B cell (primary cell): ENCODE measurements at regions not wholly inside any gene's neighbourhood (a gene's known extent, or its start where the extent isn't known, plus 50 kb on each side); places are given as distances from the start of the nearest gene placed in this dataset.

Experiments
- ATAC-seq: fragments of 200-7000 bp; cut with Tn5 transposase; one replicate; pipeline ENCODE4 v1.10.0; 2021; ENCODE audit warnings: low read depth, mild to moderate bottlenecking, moderate number of reproducible peaks, moderate library complexity
- CTCF ChIA-PET: fragments of 350-600 bp; sonication (Branson Sonifier 250); formaldehyde crosslinking; loops from one replicate; lab custom pipeline; 2021; ENCODE audit warnings: antibody characterized with exemption, inconsistent platforms; lab: Charles Lee
- POLR2A ChIA-PET: fragments of 350-600 bp; sonication (Branson Sonifier 250); formaldehyde crosslinking; loops from one replicate; lab custom pipeline; 2021; ENCODE audit warnings: antibody characterized with exemption; lab: Charles Lee
- DNase-seq: peaks from one replicate; pipeline ENCODE4 v3.0.0; 2013
- H2AFZ ChIP-seq: 2 replicates; pipeline ENCODE4 v1.6.1; 2012; ENCODE audit warnings: mild to moderate bottlenecking, low read depth, low read length; ENCODE audit not compliant: insufficient read depth, poor library complexity, severe bottlenecking
- H3K27ac ChIP-seq, 2 donors: 1 replicate in 1 of 2; 2 replicates in 1 of 2; pipeline ENCODE4 v1.5.1; 2012 to 2013; ENCODE audit warnings: low read length in 2 of 2, mild to moderate bottlenecking in 2 of 2, moderate library complexity in 1 of 2
- H3K27me3 ChIP-seq, 4 experiments: fragments of 200-600 bp in 1 of 4; sonication (generic) in 1 of 4; replicated peaks in 1 of 4; 1 replicate in 2 of 4; 2 replicates in 2 of 4; pipeline versions ENCODE4 v1.6.1 to v1.7.0; 2013 to 2016; ENCODE audit warnings: low read length in 3 of 4, mild to moderate bottlenecking in 2 of 4, mixed read lengths in 1 of 4, moderate library complexity in 1 of 4; ENCODE audit not compliant: insufficient read depth in 4 of 4, control insufficient read depth in 3 of 4; ENCODE audit errors: control extremely low read depth in 1 of 4
- H3K36me3 ChIP-seq, 2 experiments: replicated peaks in 1 of 2; 1 replicate in 1 of 2; 2 replicates in 1 of 2; pipeline versions ENCODE4 v1.6.1 to v1.7.1; 2013; ENCODE audit warnings: low read length in 1 of 2; ENCODE audit not compliant: insufficient read depth in 2 of 2, control insufficient read depth in 1 of 2; ENCODE audit errors: control extremely low read depth in 1 of 2, extremely low read depth in 1 of 2
- H3K4me1 ChIP-seq, 2 donors: fragments of 200-600 bp in 1 of 2; sonication (generic) in 1 of 2; 1 replicate in 1 of 2; 2 replicates in 1 of 2; pipeline versions ENCODE4 v1.5.1 to v1.6.1; 2013 to 2017; ENCODE audit warnings: low read length in 2 of 2; ENCODE audit not compliant: control insufficient read depth in 2 of 2, insufficient read depth in 2 of 2
- H3K4me2 ChIP-seq: replicated peaks from 2 replicates; pipeline ENCODE3; 2012; ENCODE audit warnings: mild to moderate bottlenecking, low read depth, low read length; ENCODE audit not compliant: poor library complexity, severe bottlenecking
- H3K4me3 ChIP-seq, 5 experiments: fragments of 200-600 bp in 1 of 5; sonication (generic) in 1 of 5; 1 replicate in 3 of 5; 2 replicates in 2 of 5; pipeline versions ENCODE4 v1.5.1 to v1.7.0; 2011 to 2016; ENCODE audit warnings: low read length in 4 of 5, mild to moderate bottlenecking in 4 of 5, low read depth in 2 of 5, control low read depth in 1 of 5, moderate library complexity in 1 of 5; ENCODE audit not compliant: insufficient read depth in 1 of 5; ENCODE audit errors: control extremely low read depth in 1 of 5, extremely low read depth in 1 of 5
- H3K79me2 ChIP-seq: fragments of 200-600 bp; sonication (generic); one replicate; pipeline ENCODE4 v1.6.0; 2016; ENCODE audit warnings: low read length; ENCODE audit not compliant: control insufficient read depth, insufficient read depth
- H3K9ac ChIP-seq: fragments of 200-600 bp; sonication (generic); 2 replicates; pipeline ENCODE4 v1.6.1; 2017; ENCODE audit warnings: mild to moderate bottlenecking, low read length, moderate library complexity
- H3K9me3 ChIP-seq, 3 donors: one replicate each; pipeline versions ENCODE4 v1.6.1 to v1.7.1; 2013; ENCODE audit warnings: low read length in 2 of 3; ENCODE audit not compliant: control insufficient read depth in 2 of 3, insufficient read depth in 1 of 3; ENCODE audit errors: control extremely low read depth in 1 of 3
- H4K20me1 ChIP-seq: 2 replicates; pipeline ENCODE4 v1.6.0; 2012; ENCODE audit warnings: mild to moderate bottlenecking, low read length; ENCODE audit not compliant: insufficient read depth, control insufficient read depth, poor library complexity, severe bottlenecking
- H3K27ac Mint-ChIP-seq: one replicate; pipeline ENCODE4 v1.8.0; 2021; ENCODE audit warnings: mixed read lengths
- H3K27me3 Mint-ChIP-seq: one replicate; pipeline ENCODE4 v1.8.0; 2021; ENCODE audit warnings: mixed read lengths
- H3K4me1 Mint-ChIP-seq: one replicate; pipeline ENCODE4 v1.8.0; 2021; ENCODE audit warnings: mixed read lengths
- H3K4me3 Mint-ChIP-seq: one replicate; pipeline ENCODE4 v1.8.0; 2021; ENCODE audit warnings: mixed read lengths
- H3K9me3 Mint-ChIP-seq: one replicate; pipeline ENCODE4 v1.8.0; 2022; ENCODE audit warnings: mixed read lengths; ENCODE audit not compliant: insufficient read depth
- EZH2 ChIP-seq: IDR thresholded peaks from 2 replicates; pipeline ENCODE4 v1.6.1; 2012; ENCODE audit warnings: borderline replicate concordance, low read depth, mild to moderate bottlenecking, moderate library complexity, low read length; ENCODE audit not compliant: insufficient read depth, poor library complexity, severe bottlenecking
- WGBS: methylation state at CpG from one replicate; pipeline ENCODE4 v1.1.5; 2013; ENCODE audit warnings: missing lambda C conversion rate; ENCODE audit not compliant: insufficient coverage; 5-methylcytosine and 5-hydroxymethylcytosine counted together
- intact Hi-C: fragments of 100-400 bp; cut with micrococcal nuclease; formaldehyde crosslinking; loops from one replicate; pipeline ENCODE4 v1.10.0; 2022
- TF ChIP-seq, protein P1 (sequence below): fragments of 200-600 bp; IDR thresholded peaks from one replicate; pipeline ENCODE4 v1.8.0; 2022; ENCODE audit warnings: antibody characterized with exemption, mild to moderate bottlenecking

DNA sequence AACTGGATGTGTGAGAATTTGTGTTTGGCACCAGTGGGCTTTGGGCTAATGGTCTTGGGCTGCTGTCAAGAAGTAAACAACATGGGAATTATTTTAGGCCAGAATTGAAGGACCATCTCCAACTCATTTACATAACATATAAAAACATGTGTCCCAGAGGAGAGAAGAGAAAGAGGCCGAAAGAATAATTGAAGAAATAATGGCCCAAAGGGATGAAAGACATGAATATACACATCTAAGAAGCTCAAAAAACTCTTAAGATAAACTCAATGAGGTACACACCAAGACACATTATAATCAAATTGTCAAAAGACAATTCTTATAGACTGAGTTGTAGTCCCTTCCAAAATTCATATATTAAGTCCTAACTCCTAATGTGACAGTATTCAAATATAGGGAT, 56.1 kb upstream of the SCAF11 start:
- POLR2A ChIA-PET: no interaction called here
- no peak overlapping the region for H2AFZ ChIP-seq
- ATAC-seq: no peak
- Mint-ChIP-seq H3K4me1 (no peaks in the 10 kb centered on the region), H3K4me3 (no peak overlapping the region), H3K27ac (no peak overlapping the region), H3K9me3 (peaks cover 7% of the 10 kb centered on the region), H3K27me3 (peaks cover 3% of the 10 kb centered on the region)
- H3K27me3 ChIP-seq: no peaks in the 10 kb centered on the region
- no peak overlapping the region for H3K27ac ChIP-seq
- TF ChIP-seq, protein P1, sequence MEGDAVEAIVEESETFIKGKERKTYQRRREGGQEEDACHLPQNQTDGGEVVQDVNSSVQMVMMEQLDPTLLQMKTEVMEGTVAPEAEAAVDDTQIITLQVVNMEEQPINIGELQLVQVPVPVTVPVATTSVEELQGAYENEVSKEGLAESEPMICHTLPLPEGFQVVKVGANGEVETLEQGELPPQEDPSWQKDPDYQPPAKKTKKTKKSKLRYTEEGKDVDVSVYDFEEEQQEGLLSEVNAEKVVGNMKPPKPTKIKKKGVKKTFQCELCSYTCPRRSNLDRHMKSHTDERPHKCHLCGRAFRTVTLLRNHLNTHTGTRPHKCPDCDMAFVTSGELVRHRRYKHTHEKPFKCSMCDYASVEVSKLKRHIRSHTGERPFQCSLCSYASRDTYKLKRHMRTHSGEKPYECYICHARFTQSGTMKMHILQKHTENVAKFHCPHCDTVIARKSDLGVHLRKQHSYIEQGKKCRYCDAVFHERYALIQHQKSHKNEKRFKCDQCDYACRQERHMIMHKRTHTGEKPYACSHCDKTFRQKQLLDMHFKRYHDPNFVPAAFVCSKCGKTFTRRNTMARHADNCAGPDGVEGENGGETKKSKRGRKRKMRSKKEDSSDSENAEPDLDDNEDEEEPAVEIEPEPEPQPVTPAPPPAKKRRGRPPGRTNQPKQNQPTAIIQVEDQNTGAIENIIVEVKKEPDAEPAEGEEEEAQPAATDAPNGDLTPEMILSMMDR: no peak
- no peak for TF ChIP-seq EZH2
- no peaks in the 10 kb centered on the region for H3K79me2 ChIP-seq
- H3K9ac ChIP-seq: no peak overlapping the region
- H3K4me1 ChIP-seq: no peaks in the 10 kb centered on the region
- peaks cover 4 to 26% (median 23%) of the 10 kb centered on the region in 3 donors for H3K9me3 ChIP-seq
- no peak overlapping the region for H3K4me3 ChIP-seq
- intact Hi-C loops: no loop called here
- no peaks in the 10 kb centered on the region for H3K36me3 ChIP-seq
- H4K20me1 ChIP-seq: no peaks in the 10 kb centered on the region
- CTCF ChIA-PET: no interaction called here
- no peak overlapping the region for H3K4me2 ChIP-seq
- DNase-seq: no peak
- no CpG with 5 or more reads among the region's 1 CpG for WGBS

DNA sequence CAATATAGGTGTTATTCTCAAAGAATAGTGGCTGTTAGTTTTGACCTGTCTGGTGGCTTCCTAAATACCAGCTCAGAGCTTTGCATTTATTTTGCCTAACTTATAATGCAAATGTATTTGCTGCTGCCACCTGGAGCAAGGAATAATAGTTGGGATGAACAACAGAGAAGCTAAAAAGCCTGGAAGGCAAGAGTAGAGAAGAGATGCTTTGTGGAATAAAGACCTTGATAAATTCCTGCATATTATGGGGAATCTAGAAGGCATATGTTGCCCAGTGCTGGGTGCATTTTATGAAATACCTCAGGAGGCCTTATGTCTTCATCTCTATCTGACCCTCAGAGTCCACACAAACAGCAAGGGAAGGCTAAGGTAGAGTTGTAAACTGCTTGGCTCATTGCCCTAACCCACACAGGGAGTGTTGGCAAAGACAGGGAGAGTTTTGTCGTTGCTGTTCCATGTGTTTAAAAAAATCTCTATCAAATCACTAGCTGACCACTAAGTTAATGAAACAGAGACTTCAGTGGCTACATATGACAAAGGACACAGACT, 53.7 kb upstream of the SCAF11 start:
- no peak overlapping the region for H3K27ac Mint-ChIP-seq

More for the DNA sequence above, 53.7 kb upstream of the SCAF11 start:
- Histone ChIP-seq H3K36me3 (no peaks in the 10 kb centered on the region), H3K79me2 (no peaks in the 10 kb centered on the region), H3K4me1 (no peaks in the 10 kb centered on the region), H4K20me1 (no peaks in the 10 kb centered on the region), H3K27me3 (no peaks in the 10 kb centered on the region), H3K4me2 (no peak overlapping the region), H2AFZ (no peak overlapping the region), H3K9me3 (peaks cover 1 to 12% (median 8%) of the 10 kb centered on the region in 3 donors), H3K9ac (no peak overlapping the region), H3K4me3 (no peak overlapping the region), H3K27ac (no peak overlapping the region)
- Mint-ChIP-seq H3K27me3 (peaks cover 19% of the 10 kb centered on the region), H3K9me3 (peaks cover 5% of the 10 kb centered on the region), H3K4me3 (no peak overlapping the region), H3K4me1 (no peaks in the 10 kb centered on the region)
- DNase-seq (no peak), ATAC-seq (no peak)
- CTCF ChIA-PET: no interaction called here
- no CpG with 5 or more reads among the region's 1 CpG for WGBS
- intact Hi-C loops: no loop called here
- TF ChIP-seq, protein P1: no peak
- no peak for TF ChIP-seq EZH2
- POLR2A ChIA-PET: no interaction called here
